HG02571 (cell line): ENCODE measurements at regions not wholly inside any gene's neighbourhood (a gene's known extent, or its start where the extent isn't known, plus 50 kb on each side); places are given as distances from the start of the nearest gene placed in this dataset.

Experiments
- ATAC-seq: cut with Tn5 transposase; IDR thresholded peaks from one replicate; pipeline ENCODE4 v1.9.1; 2021; ENCODE audit warnings: mild to moderate bottlenecking, moderate library complexity; ENCODE audit not compliant: unreplicated experiment

DNA sequence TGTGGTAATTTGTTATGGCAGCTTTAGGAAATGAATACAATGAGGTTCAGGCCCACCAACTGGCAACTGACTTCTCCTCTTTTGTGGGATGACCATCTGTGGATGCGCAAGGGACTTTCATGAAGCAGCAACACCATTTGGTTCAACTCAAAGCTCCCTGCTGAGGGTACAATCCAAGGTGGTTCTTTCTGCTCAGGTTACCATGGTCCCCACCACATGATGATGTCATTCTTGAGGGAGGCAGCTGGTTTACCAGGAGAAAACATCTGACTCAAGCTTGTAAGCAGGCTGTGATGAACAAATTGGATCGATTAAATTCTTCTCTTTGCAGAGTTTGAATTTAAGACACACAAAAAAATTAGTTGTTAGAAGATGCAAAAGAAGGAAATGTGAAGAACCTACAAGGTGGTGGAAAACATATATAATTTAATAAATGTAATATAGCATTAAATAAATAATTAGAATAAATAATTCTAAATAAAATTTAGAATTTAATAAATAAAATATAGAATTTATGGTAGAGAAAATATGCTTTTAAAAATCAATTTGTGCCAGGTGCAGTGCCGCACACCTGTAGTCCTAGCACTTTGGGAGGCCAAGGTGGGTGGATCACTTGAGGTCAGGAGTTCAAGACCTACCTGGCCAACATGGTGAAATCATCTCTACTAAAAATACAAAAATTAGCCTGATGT is 67.6 kb upstream of the ANKFN1 start:
- ATAC-seq = no peak

DNA sequence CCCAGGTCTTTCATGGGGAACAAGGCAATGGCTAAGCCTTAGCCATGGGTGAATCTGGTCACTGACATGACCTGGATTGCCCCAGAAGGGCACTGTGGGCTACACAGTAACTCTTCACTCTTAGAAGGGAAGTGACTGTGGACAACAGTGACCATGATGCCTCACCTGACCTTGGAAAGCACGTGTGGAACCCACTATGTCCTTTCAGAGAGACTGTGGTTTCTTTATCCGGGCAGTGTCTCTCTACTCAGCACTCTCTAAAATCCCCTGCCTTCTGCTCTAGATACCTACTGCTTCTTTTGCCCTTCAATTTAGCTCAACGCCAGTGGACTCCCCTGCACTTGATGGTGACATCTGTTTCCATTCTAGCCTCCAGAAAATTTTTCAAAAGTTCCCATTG is 66.1 kb upstream of the ANKFN1 start:
- no peak for ATAC-seq

DNA sequence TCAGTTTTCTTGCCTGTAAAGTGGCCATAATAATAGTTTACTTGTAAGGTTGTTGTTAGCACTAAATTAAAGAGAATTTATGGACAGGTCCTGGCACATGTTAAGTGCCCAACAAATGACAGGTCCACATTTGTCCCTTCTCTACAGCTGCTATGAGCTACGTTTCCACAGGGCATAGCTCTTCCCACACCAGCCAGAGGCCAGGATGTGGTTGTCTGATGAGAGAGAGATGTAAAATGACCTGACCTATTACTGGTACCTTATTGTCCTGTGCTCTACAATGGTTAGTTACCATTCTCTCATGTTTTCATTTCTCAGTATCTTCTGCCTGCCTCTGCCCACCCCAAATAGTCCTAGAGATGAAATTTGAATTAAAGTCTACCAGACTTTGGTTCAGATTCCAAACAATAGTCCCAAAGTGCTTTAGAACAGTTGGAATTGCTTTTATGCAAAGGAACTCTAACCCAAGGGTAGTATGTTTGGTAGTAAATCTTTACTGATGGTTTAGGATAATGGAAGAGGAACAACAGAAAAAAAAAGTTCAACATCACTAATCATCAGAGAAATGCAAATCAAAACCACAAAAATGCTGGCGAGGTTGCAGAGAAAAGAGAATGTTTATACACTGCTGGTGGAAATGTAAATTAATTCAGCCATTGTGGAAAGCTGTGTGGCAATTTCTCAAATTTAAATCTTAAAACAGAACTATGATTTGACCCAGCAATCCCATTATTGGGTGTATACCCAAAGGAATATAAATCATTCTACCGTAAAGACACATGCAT is 57.1 kb upstream of the ANKFN1 start:
- no peak for ATAC-seq

DNA sequence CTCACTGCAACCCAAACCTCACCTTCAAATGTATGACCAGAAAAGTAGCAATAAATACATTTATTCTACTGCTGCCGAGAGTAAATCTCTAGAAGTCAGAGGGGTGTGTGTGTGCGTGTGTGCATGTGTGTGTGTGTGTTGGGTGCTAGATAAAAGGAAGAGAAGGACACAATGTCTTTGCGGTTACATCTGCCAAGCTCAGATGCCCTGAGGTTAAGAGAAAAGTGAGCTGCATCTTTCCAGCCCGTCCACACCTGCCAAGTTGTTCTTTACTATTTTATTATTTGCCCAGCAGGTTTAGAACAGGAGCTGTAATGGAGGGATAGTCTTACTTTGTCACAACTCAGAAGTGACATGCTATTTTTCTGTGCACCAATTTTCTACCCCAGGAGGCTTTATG is 54.5 kb upstream of the ANKFN1 start:
- no peak for ATAC-seq

DNA sequence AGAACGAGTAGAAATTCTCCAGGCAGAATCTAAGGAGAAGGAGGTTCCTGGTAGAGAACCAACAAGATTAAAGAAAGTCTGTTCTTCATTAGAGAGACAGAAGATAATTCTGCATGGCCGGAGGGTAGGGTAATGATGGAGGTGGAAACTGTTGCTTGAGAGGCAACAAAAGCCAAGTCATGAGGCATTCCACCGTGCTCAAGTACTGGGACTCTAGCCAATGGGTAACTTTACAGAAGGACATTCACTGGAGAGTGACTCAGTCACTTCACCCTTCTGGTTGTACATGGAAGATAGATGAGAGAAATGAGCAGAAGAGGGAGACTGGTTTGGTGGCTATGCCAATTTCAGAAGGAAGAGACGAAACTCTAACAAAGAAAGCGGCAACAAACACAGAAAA is 53.6 kb upstream of the ANKFN1 start:
- ATAC-seq = no peak
